Lung (tissue), 11 donors: ENCODE measurements at regions not wholly inside any gene's neighbourhood (a gene's known extent, or its start where the extent isn't known, plus 50 kb on each side); places are given as distances from the start of the nearest gene placed in this dataset.

ENCODE experiments used
- ATAC-seq: fragments of 200-7000 bp; cut with Tn5 transposase; one replicate; pipeline ENCODE4 v1.9.1; 2020; ENCODE audit warnings: moderate number of reproducible peaks; ENCODE audit not compliant: insufficient read depth, low FRiP score
- DNase-seq, 3 donors: peaks; one replicate each; pipeline ENCODE4 v3.0.0-alpha.2; 2013 to 2017
- H3K27ac ChIP-seq, 2 donors: one replicate each; pipeline ENCODE4 v1.5.1; 2013; ENCODE audit warnings: mild to moderate bottlenecking in 2 of 2, moderate library complexity in 2 of 2, control low read depth in 1 of 2, inconsistent platforms in 1 of 2, low read depth in 1 of 2, low read length in 1 of 2
- H3K27me3 ChIP-seq, 3 donors: one replicate each; pipeline ENCODE4 v1.5.1; 2013; ENCODE audit warnings: low read length in 2 of 3; ENCODE audit not compliant: control insufficient read depth in 3 of 3, insufficient read depth in 3 of 3
- H3K36me3 ChIP-seq, 4 donors: one replicate each; pipeline ENCODE4 v1.5.1; 2013; ENCODE audit warnings: low read length in 4 of 4, mild to moderate bottlenecking in 1 of 4, moderate library complexity in 1 of 4; ENCODE audit not compliant: control insufficient read depth in 4 of 4, insufficient read depth in 4 of 4
- H3K4me1 ChIP-seq, 5 donors: one replicate each; pipeline ENCODE4 v1.5.1; 2013; ENCODE audit warnings: low read length in 5 of 5, mild to moderate bottlenecking in 2 of 5, moderate library complexity in 1 of 5; ENCODE audit not compliant: control insufficient read depth in 5 of 5, insufficient read depth in 5 of 5
- H3K4me3 ChIP-seq: one replicate; pipeline ENCODE4 v1.5.1; 2013; ENCODE audit warnings: mild to moderate bottlenecking, control low read depth, moderate library complexity
- H3K9ac ChIP-seq, 2 donors: one replicate each; pipeline ENCODE4 v1.5.1; 2013; ENCODE audit warnings: low read length in 2 of 2, control low read depth in 1 of 2; ENCODE audit not compliant: insufficient read depth in 1 of 2
- H3K9me3 ChIP-seq, 4 donors: one replicate each; pipeline ENCODE4 v1.5.1; 2013; ENCODE audit warnings: low read length in 3 of 4, mild to moderate bottlenecking in 1 of 4, moderate library complexity in 1 of 4; ENCODE audit not compliant: control insufficient read depth in 4 of 4, insufficient read depth in 3 of 4
- CTCF ChIP-seq: IDR thresholded peaks from 2 replicates; pipeline ENCODE4 v1.5.1; 2012; ENCODE audit warnings: mild to moderate bottlenecking; ENCODE audit errors: control extremely low read depth, extremely low read depth
- WGBS, 2 donors: extraction: QIAGEN DNeasy Blood & Tissue Kit; methylation state at CpG; one replicate each; pipeline ENCODE4 v1.1.7; 2013; 5-methylcytosine and 5-hydroxymethylcytosine counted together
- donor health status: control.
- donor health status: control.
- donor health status: Bipolar disorder and iron deficiency.
- donor health status: healthy.
- donor health status: DM: yes; HTN: yes; CAD: no.

DNA sequence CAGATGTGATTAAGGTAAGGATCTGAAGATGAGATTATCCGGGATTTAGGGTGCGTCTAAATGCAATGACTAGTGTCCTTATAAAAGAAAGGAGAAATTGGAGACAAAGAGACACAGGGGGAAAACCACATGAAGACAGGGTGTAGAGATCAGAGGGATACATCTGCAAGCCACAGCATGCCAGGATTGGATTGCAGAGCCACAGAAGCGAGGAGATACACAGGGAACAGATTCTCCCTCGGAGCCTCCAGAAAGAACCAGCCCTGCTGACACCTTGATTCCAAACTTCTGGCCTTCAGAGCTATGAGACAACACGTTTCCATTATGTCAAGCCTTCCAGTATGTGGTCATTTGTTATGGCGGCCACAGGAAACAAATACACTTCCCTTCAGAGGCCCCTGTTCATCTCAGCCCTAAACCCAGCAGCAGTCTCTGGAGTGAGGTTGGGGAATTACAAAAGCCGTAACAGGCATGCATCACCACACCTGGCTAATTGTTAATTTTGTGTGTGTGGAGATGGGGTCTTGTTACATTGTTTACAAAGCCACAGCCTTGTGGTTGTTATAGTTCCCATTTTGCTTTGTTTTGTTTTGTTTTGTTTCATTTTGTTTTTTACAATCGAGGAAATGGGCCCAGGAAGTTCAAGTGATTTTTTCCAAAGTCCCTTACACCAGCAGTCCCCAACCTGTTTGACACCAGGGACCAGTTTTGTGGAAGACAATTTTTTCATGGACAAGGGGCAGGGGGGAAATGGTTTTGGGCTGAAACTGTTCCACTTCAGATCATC, 51.6 kb upstream of the LYRM9 start:
- Histone ChIP-seq H3K4me3 (no peak overlapping the region), H3K4me1 (no peaks in the 10 kb centered on the region), H3K36me3 (no peaks in the 10 kb centered on the region), H3K9me3 (peaks cover 0 to 8% (median 0%) of the 10 kb centered on the region in 4 donors), H3K9ac (no peak overlapping the region), H3K27me3 (peaks cover 0 to 5% (median 0%) of the 10 kb centered on the region in 3 donors), H3K27ac (no peak overlapping the region)
- ATAC-seq = no peak
- 72 to 75% methylated on average over 8 of the region's 8 CpGs for WGBS, 2 donors
- no peak for DNase-seq
- no peak for TF ChIP-seq CTCF

DNA sequence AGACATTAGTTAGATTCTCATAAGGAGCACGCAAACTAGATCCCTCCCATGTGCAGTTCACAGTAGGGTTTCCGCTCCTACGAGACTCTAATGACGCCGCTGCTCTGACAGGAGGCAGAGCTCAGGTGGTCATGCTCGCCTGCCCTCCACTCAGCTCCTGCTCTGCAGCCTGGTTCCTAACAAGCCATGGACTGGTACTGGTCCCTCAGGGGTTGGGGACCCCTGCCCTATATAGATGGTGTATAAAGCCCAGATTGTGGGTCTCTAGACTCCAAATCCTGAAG, 52.1 kb upstream of the LYRM9 start:
- Histone ChIP-seq H3K9me3 (peaks cover 0 to 8% (median 0%) of the 10 kb centered on the region in 4 donors), H3K4me3 (no peak overlapping the region), H3K4me1 (no peaks in the 10 kb centered on the region), H3K27me3 (peaks cover 0 to 2% (median 0%) of the 10 kb centered on the region in 3 donors), H3K9ac (no peak overlapping the region), H3K36me3 (no peaks in the 10 kb centered on the region), H3K27ac (no peak overlapping the region)
- no peak for TF ChIP-seq CTCF
- WGBS, 2 donors = 90 to 95% methylated on average over 6 of the region's 6 CpGs
- DNase-seq (no peak), ATAC-seq (no peak)

DNA sequence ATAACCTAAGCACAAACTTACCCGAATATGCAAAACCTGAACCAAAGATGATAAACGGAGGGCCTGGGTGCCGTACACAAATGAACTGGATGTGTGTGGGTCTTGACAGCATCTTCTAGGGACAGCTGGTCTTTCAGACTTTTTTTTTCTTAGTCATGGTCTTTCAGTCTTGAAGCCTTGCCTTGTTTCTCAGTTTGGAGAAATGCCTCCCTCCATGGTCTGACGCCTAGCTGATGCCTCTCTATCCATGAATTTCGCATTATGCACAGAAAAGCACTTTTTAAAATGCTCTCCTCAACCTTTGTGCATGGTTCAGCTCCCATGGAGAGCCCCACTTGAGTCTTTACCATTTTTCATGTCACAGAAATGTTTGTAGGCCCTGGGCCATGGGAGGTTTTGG, 52.8 kb upstream of the LYRM9 start:
- Histone ChIP-seq H3K27me3 (no peaks in the 10 kb centered on the region), H3K36me3 (no peaks in the 10 kb centered on the region), H3K4me3 (no peak overlapping the region), H3K9ac (no peak overlapping the region), H3K9me3 (peaks cover 0 to 8% (median 0%) of the 10 kb centered on the region in 4 donors), H3K4me1 (no peaks in the 10 kb centered on the region), H3K27ac (no peak overlapping the region)
- TF ChIP-seq CTCF = no peak
- ATAC-seq (no peak), DNase-seq (no peak)
- WGBS, 2 donors = 89 to 93% methylated on average over 5 of the region's 5 CpGs

DNA sequence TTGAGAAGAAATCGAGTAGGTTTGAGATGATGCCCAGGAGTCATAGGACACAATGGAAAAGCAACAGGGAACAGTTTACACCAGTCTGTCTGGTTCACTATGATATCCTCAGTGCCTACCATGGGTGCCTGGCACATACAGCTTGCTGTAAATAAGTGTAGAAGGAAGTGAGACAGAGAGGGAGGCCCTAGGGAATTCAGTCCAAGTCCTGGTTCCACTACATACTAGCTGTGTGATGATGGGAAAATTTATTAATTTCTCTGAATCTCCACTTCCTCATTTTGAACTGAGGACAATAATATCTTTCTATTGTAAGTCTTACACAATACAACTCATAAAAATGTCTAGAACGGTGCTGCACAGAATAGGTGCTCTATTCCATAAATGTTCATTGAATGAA, 53.3 kb upstream of the LYRM9 start:
- no peak overlapping the region for H3K27ac ChIP-seq
- no peak for ATAC-seq
- no peaks in the 10 kb centered on the region for H3K4me1 ChIP-seq
- H3K4me3 ChIP-seq = no peak overlapping the region
- H3K36me3 ChIP-seq = no peaks in the 10 kb centered on the region
- H3K27me3 ChIP-seq = no peaks in the 10 kb centered on the region
- H3K9ac ChIP-seq = no peak overlapping the region
- TF ChIP-seq CTCF = no peak
- 54 to 60% methylated on average over 2 of the region's 2 CpGs for WGBS, 2 donors
- DNase-seq = no peak
- peaks cover 0 to 8% (median 0%) of the 10 kb centered on the region in 4 donors for H3K9me3 ChIP-seq
